ENCODE measurements at regions not wholly inside any gene's neighbourhood (a gene's known extent, or its start where the extent isn't known, plus 50 kb on each side); places are given as distances from the start of the nearest gene placed in this dataset.
"Not testable (repeated sequence)": the region's sequence is repeated elsewhere in the genome, so short reads cannot be mapped to it uniquely, and the experiment has no call there.

GRCh38 chr6:49322861-49323260, 140.2 kb downstream of the MMUT start:
- Histone ChIP-seq H3K27ac (no peak overlapping the region), H3K9me3 (no peaks in the 10 kb centered on the region), H3K27me3 (no peaks in the 10 kb centered on the region), H3K36me3 (ENCODE audit: low read depth, missing control alignments) (no peaks in the 10 kb centered on the region), H3K4me3 (no peak overlapping the region), H3K4me1 (no peaks in the 10 kb centered on the region)
- TF ChIP-seq POLR2A (IDR thresholded peaks at IDR 0.05): no peak
- TF ChIP-seq CTCF (IDR thresholded peaks at IDR 0.05): no peak
- WGBS, 2 donors: 83 to 86% methylated on average over 1 of the region's 1 CpG
- intact Hi-C loops (cut with DNase I; ENCODE audit: low total_unique reads): no loop called here
- no peak for DNase-seq

- Histone ChIP-seq H3K4me3 (no peak overlapping the region), H3K27ac (no peak overlapping the region), H3K4me1 (no peaks in the 10 kb centered on the region), H3K36me3 (ENCODE audit: low read depth, missing control alignments) (no peaks in the 10 kb centered on the region), H3K9me3 (no peaks in the 10 kb centered on the region), H3K27me3 (no peaks in the 10 kb centered on the region)
- WGBS, 2 donors: 86 to 90% methylated on average over 2 of the region's 2 CpGs
- intact Hi-C loops (cut with DNase I; ENCODE audit: low total_unique reads): no loop called here
- TF ChIP-seq POLR2A (IDR thresholded peaks at IDR 0.05) (no peak), CTCF (IDR thresholded peaks at IDR 0.05) (no peak)
- DNase-seq: no peak
Observed at GRCh38 chr6:49321561-49322072, 141.4 kb downstream of the MMUT start.

- Histone ChIP-seq H3K4me1 (no peaks in the 10 kb centered on the region), H3K4me3 (no peak overlapping the region), H3K9me3 (no peaks in the 10 kb centered on the region), H3K27me3 (no peaks in the 10 kb centered on the region), H3K27ac (no peak overlapping the region), H3K36me3 (ENCODE audit: low read depth, missing control alignments) (no peaks in the 10 kb centered on the region)
- DNase-seq: no peak
- TF ChIP-seq POLR2A (IDR thresholded peaks at IDR 0.05): no peak
- no peak for TF ChIP-seq CTCF (IDR thresholded peaks at IDR 0.05)
- intact Hi-C loops (cut with DNase I; ENCODE audit: low total_unique reads): no loop called here
- 87 to 90% methylated on average over 1 of the region's 1 CpG for WGBS, 2 donors
Observed at GRCh38 chr6:49305010-49305409, 158.0 kb downstream of the MMUT start.

- H3K4me3 ChIP-seq; intact Hi-C loops (cut with DNase I; ENCODE audit: low total_unique reads); H3K9me3 ChIP-seq; H3K27ac ChIP-seq; H3K4me1 ChIP-seq; DNase-seq; H3K36me3 ChIP-seq (ENCODE audit: low read depth, missing control alignments); H3K27me3 ChIP-seq: not testable (repeated sequence)
- 59 to 69% methylated on average over 1 of the region's 1 CpG for WGBS, 2 donors
Observed at GRCh38 chr6:49304393-49304792, 158.7 kb downstream of the MMUT start.

GRCh38 chr6:49300911-49301310, 162.1 kb downstream of the MMUT start:
- H3K4me3 ChIP-seq: no peak overlapping the region
- DNase-seq: no peak
- H3K4me1 ChIP-seq: no peaks in the 10 kb centered on the region
- no peaks in the 10 kb centered on the region for H3K36me3 ChIP-seq (ENCODE audit: low read depth, missing control alignments)
- no peaks in the 10 kb centered on the region for H3K9me3 ChIP-seq
- intact Hi-C loops (cut with DNase I; ENCODE audit: low total_unique reads): no loop called here
- no peaks in the 10 kb centered on the region for H3K27me3 ChIP-seq
- no peak overlapping the region for H3K27ac ChIP-seq
- no peak for TF ChIP-seq CTCF (IDR thresholded peaks at IDR 0.05)
- TF ChIP-seq POLR2A (IDR thresholded peaks at IDR 0.05): no peak

All from testis (tissue), 2 donors.